PFSK-1 (cell line): ENCODE measurements at regions not wholly inside any gene's neighbourhood (a gene's known extent, or its start where the extent isn't known, plus 50 kb on each side); places are given as distances from the start of the nearest gene placed in this dataset.

Experiments
- FOXP2 ChIP-seq: optimal IDR thresholded peaks from 2 replicates; pipeline ENCODE3; 2011; ENCODE audit warnings: borderline replicate concordance, control low read depth, inconsistent platforms; ENCODE audit not compliant: insufficient read depth; ENCODE audit errors: extremely low read length, extremely low read depth
- POLR2AphosphoS5 ChIP-seq: IDR thresholded peaks from 2 replicates; pipeline ENCODE4 v1.6.1; 2012; ENCODE audit warnings: low read depth, mild to moderate bottlenecking, control low read depth, low read length, moderate library complexity
- REST ChIP-seq, 2 experiments: IDR thresholded peaks; 2 replicates each; pipeline versions ENCODE4 v1.6.1 to v1.8.0; 2011 to 2012; ENCODE audit warnings: low read depth in 2 of 2, low read length in 2 of 2, control low read depth in 1 of 2, inconsistent platforms in 1 of 2, mild to moderate bottlenecking in 1 of 2, moderate library complexity in 1 of 2; ENCODE audit not compliant: insufficient read depth in 1 of 2
- SIN3A ChIP-seq: IDR thresholded peaks from 2 replicates; pipeline ENCODE4 v1.6.1; 2012; ENCODE audit warnings: mild to moderate bottlenecking, low read length, moderate library complexity, borderline replicate concordance; ENCODE audit not compliant: insufficient read depth
- TAF1 ChIP-seq: IDR thresholded peaks from 2 replicates; pipeline ENCODE4 v1.6.1; 2012; ENCODE audit warnings: low read length, control low read depth, borderline replicate concordance; ENCODE audit not compliant: insufficient read depth

DNA sequence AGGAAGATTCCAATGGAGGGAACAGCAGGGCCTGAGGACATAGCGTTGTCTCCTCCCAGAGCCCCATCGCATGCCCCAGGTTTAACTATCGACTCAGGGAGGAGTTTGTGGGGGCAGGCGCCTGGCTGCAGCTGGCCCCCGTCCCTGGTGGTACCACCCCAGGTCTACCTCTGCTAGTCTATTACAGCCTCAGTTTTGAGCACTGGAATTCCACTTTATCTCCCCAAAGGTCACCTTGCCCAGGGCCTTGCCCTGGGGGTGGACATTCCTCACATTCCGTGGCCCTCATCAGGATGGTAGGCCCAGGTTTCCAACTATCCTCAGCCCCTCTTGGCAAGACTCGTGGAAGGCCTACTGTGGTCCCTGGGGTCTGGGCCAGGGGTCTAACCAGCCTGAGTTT lies 65.4 kb upstream of the SSBP3 start:
- TF ChIP-seq SIN3A, result no peak
- TF ChIP-seq FOXP2, result no peak
- no peak for TF ChIP-seq REST (IDR thresholded peaks at IDR 0.05; ENCODE audit: insufficient read depth in 1 of 2, low read depth in 2 of 2, low read length in 2 of 2)
- TF ChIP-seq POLR2AphosphoS5, result no peak
- no peak for TF ChIP-seq TAF1
